Amygdala (tissue), 56 donors: ENCODE measurements at regions not wholly inside any gene's neighbourhood (a gene's known extent, or its start where the extent isn't known, plus 50 kb on each side); places are given as distances from the start of the nearest gene placed in this dataset.
A peak's percentile ranks its signal among the peaks of the same experiment; 100 is the strongest.
"Not testable (repeated sequence)": the region's sequence is repeated elsewhere in the genome, so short reads cannot be mapped to it uniquely, and the experiment has no call there.

Experiments
- DNase-seq, 56 donors: peaks; one replicate each; lab custom pipeline; 2025; lab: John Stamatoyannopoulos, UW

GRCh38 chr1:147348592-147348991 is 106.1 kb downstream of the CHD1L start:
- DNase-seq, result not testable (repeated sequence)

DNA sequence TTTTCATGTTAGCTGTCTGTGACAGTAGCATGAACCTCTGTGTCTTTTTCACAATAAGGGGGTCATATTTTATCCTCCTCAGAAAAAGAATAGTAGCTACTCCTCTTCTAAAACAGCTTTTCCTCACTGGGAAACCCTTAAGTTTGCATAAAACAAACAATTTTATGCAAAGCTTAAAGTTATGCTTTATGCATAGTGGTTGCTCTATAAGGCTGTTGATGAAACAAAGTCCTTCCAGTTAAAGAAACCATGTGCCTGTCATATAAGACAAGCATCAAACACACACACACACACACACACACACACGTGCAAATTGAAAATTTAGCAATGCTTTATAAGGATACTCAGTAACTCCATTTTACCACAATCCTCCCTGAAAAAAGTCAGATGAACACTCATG is 107.0 kb downstream of the CHD1L start:
- DNase-seq, result no peak

DNA sequence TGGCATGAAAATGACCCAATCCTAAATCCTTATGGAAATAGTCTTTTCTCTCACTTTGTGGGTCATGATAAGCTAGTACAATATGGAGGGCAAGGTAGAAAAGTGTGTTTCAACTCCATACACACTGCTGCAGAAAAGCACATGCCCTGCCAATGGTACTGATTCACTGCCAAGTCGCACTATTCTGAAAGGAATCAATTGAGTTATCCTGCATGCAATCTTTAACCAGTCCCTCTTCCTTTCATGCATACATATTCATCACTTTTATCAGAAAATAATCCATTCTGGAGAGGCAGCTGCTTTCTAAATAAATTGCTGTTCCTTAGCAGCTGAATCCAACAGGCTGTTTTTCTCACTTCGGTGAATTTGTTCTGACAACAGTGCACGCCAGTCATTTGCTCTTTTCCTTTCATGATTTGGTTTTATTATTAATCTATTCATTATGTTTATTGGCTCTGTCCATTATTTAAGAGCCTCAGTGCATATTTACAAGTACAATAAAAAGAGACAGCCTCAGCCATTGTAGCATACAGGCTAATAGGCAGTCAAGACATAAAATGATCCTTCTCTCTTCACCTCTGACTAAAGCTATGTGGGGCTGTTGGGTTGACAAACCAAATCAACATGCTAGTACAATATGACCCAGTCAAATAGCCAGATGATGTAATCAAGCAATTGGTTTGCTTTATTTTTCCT is 108.8 kb downstream of the CHD1L start:
- DNase-seq, result no peak

GRCh38 chr1:147377263-147378246 is 135.1 kb downstream of the CHD1L start:
- no peak for DNase-seq

DNA sequence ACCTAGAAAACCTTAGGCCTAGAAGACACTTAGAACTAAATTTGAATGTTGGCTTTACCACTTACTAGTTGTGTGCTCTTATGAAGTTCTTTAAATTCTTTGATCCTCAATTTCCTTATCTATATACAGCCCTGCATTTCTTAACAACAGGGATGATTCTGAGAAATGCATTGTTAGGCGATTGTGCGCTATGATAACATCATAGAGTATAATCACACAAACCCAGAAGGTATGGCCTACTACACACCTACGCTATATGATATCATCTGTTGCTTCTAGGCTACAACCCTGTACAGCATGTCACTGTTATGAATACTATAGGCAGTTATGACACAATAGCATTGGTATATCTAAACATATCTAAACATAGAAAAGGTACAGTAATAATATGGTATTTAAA is 137.4 kb downstream of the CHD1L start:
- no peak for DNase-seq

DNA sequence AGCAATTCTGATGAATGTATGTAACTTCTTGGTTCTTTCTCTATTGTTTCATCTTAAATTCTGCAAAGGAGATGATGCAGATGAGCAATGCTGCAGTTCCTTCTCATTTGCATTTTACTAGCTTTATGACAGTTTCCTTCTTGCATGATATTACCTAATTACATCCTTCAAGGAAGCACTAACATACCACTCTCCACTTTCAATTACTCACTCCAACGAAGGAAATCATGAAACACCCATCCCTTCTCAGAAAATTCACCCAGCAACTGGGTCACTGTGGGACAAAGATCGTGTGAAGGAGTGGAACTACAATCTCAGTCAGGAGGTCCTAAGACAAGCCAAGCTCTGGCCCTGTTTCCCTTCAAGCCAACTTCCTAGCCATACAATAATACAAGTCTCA is 142.3 kb downstream of the CHD1L start:
- DNase-seq, result no peak

DNA sequence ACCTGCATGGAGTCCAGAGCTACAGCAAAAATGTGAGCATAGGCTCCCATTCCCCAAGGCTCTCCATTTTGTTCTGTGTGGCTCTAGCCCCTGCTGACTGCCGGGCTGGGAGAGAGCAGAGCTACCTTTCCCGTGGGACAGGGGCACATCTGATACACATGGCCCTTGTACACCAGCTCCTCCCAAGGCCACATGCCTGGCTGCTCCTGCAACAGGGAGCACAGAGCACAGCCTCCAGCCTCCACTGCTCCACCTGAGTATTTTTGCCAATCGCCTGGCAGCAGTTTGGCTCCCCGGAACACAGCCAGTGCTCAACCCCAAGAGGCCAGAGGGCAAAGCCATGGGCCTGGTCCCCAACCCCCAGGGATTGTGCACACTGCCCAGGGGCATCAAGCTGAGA is 146.5 kb downstream of the CHD1L start:
- DNase-seq, result no peak

DNA sequence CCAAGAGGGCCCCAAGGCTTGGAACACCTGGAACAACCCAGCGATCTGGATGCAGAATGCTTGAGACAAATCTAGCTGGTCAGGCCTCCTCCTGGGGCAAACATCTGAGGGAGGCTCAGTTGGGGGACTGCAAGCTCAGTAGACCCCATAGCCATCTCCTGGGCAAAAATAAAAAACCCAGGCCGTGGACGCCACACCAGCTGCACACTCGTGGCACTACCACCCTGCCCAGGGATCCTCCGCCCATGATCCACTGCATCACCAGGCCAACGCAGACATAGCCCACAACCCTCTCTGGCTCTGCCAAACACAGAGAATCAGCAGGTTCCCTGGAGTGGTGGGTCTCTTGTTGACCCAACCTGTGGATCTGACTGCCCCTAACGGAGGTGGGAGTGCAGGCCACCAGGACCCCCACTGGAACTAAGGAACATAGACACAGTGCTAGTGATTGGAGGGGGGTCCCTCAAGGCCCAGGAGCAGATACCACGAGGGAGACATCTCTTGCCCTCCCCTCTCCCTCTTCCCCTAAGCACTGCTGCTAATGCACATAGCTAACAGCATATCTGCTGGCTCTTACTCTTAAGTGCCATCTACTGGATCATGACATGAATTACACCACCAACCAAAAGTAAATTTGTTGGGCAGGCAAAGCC is 147.2 kb downstream of the CHD1L start:
- peak in 1 of 56 donors; percentile 2 for DNase-seq

GRCh38 chr1:147390185-147390542 is 147.7 kb downstream of the CHD1L start:
- no peak for DNase-seq

GRCh38 chr1:147391114-147391513 is 148.6 kb downstream of the CHD1L start:
- DNase-seq, result no peak

DNA sequence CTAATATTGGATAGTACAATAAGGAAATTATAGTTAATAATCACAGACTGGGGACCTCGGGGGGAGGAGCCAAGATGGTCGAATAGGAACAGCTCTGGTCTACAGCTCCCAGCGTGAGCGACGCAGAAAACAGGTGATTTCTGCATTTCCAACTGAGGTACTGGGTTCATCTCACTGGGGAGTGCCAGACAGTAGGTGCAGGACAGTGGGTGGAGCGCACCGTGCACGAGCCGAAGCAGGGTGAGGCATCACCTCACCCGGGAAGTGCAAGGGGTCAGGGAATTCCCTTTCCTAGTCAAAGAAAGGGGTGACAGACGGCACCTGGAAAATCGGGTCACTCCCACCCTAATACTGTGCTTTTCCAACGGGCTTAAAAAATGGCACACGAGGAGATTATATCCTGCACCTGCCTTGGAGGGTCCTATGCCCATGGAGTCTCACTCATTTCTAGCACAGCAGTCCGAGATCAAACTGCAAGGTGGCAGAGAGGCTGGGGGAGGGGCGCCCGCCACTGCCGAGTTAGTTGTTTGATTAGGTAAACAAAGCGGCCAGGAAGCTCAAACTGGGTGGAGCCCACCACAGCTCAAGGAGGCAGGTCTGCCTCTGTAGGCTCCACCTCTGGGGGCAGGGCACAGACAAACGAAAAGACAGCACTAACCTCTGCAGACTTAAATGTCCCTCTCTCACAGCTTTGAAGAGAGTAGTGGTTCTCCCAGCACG is 138.8 kb upstream of the BCL9 start:
- not testable (repeated sequence) for DNase-seq

GRCh38 chr1:147404344-147404743 is 137.0 kb upstream of the BCL9 start:
- not testable (repeated sequence) for DNase-seq

DNA sequence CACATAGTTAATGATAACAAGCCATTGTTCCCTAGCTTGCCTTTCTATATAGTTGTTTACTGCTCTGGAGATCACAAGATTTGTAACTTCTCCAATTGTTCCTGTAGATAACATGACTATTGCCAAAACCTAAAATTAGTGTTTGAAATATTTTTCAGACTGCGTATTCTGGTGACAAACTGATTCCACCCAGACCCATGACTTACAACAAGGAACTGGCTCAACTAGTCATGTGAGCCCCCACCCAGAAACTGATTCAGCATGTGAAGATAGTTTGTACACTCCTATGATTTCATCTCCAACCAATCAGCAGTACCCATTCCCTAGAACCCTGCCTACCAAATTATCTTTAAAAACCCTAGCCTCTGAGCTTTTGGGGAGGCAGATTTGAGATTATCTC is 131.4 kb upstream of the BCL9 start:
- DNase-seq, result no peak

DNA sequence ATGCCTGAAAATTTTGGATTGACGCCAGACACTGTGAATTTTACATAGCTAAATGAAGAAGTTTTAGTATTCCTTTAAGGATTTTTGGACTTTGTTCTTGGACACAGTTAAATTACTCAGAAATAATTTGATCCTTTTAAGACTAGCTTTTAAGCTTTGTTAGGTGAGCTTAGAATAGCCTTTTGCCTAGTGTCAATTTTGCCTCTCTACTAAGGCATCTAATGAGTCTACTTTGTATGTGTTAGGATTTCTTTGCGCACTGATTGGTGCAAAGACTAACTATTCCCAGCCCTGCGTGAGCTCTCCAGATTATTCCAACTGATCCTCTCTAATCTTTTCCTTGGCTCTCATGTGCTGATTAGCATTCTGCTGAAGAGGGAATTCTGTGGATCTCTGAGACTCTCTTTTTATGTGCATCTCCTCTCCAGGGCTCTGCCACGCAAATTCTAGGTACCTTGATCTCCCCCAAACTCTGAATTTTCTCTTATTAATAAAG is 128.1 kb upstream of the BCL9 start:
- no peak for DNase-seq

- no peak for DNase-seq
These were observed 126.7 kb upstream of the BCL9 start for GRCh38 chr1:147414505-147415163.

DNA sequence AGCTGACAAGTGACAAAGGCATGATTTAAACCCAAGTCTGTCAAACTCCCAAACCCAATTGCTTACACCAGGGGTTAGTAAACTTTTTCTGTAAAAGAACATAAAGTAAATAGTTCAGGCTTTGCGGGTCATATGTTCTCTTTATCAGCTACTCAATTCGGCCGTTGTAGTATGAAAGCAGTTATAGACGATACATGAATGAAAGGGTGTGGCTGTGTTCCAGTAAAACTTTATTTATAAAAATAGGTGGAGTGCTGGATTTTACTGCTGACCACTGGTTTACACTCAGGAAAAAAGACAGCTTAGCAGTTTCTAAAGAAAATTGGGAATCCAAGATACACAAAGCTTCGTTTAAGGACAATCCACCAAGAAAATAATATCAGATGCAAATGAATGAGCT is 124.3 kb upstream of the BCL9 start:
- DNase-seq, result no peak

DNA sequence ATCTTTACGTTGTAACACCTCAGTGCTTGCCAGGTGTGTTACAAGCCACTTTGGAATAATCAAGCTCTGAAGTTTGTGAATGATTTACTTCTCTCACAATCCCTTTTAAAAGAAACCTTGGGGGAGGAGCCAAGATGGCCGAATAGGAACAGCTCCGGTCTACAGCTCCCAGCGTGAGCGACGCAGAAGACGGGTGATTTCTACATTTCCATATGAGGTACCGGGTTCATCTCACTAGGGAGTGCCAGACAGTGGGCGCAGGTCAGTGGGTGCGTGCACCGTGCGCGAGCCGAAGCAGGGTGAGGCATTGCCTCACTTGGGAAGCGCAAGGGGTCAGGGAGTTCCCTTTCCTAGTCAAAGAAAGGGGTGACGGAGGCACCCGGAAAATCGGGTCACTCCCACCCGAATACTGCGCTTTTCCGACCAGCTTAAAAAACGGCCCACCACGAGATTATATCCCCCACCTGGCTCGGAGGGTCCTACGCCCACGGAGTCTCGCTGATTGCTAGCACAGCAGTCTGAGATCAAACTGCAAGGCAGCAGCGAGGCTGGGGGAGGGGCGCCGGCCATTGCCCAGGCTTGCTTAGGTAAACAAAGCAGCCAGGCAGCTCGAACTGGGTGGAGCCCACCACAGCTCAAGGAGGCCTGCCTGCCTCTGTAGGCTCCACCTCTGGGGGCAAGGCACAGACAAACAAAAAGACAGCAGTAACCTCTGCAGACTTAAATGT is 118.0 kb upstream of the BCL9 start:
- not testable (repeated sequence) for DNase-seq

GRCh38 chr1:147434921-147435320 is 106.4 kb upstream of the BCL9 start:
- DNase-seq, result no peak

DNA sequence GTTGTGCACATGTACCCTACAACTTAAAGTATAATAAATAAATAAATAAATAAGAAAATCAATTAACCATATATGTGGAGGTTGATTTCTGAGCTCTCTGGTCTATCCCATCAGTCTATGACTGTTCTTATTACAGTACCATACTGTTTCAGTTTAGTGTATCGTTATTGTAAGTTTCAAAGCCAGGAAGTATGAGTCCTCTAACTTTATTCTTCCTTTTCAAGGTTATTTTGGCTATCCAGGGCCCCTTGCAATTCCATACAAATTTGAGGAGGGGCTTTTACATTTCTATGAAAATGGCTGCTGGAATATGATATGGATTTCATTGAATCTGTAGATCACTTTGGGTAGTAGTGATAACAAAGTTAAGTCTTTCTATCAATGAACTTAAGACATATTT is 96.9 kb upstream of the BCL9 start:
- no peak for DNase-seq
